OCI-LY1 (cell line): ENCODE measurements at regions not wholly inside any gene's neighbourhood (a gene's known extent, or its start where the extent isn't known, plus 50 kb on each side); places are given as distances from the start of the nearest gene placed in this dataset.

Experiments used
- CTCF ChIP-seq: fragments of 200-600 bp; sonication (generic), shearing (Covaris generic); IDR thresholded peaks from 2 replicates; pipeline ENCODE4 v1.5.1; 2017; ENCODE audit warnings: mild to moderate bottlenecking, antibody characterized with exemption, low read length, moderate library complexity, mixed read lengths
- EZH2 ChIP-seq: fragments of 200-600 bp; sonication (generic), shearing (Covaris generic); IDR thresholded peaks from 2 replicates; pipeline ENCODE4 v1.8.0; 2017; ENCODE audit warnings: borderline replicate concordance, mixed run types, mild to moderate bottlenecking, antibody characterized with exemption, low read length, moderate library complexity, mixed read lengths

- no peak for TF ChIP-seq CTCF
- no peak for TF ChIP-seq EZH2
Observed at GRCh38 chr18:1983746-1984515, 587.4 kb downstream of the METTL4 start.
